CD4-positive, CD25-positive, alpha-beta regulatory T cell (primary cell): ENCODE measurements at regions not wholly inside any gene's neighbourhood (a gene's known extent, or its start where the extent isn't known, plus 50 kb on each side); places are given as distances from the start of the nearest gene placed in this dataset.

Source experiments
- ATAC-seq, 2 donors: fragments of 150-1000 bp; cut with Tn5 transposase; one replicate each; pipeline ENCODE4 v1.10.0; 2021; ENCODE audit warnings: low read depth in 2 of 2, moderate number of reproducible peaks in 2 of 2, moderate library complexity in 1 of 2
- DNase-seq, 3 donors: peaks; one replicate each; pipeline versions ENCODE4 v3.0.0 to v3.0.0-alpha.2; 2012 to 2022; ENCODE audit warnings: mixed read lengths in 1 of 3
- H3K27ac ChIP-seq: one replicate; pipeline ENCODE4 v1.7.0; 2013; ENCODE audit warnings: mild to moderate bottlenecking, low read length; ENCODE audit not compliant: insufficient read depth, poor library complexity, severe bottlenecking
- H3K27me3 ChIP-seq: one replicate; pipeline ENCODE4 v1.7.0; 2013; ENCODE audit warnings: low read length; ENCODE audit not compliant: control insufficient read depth, insufficient read depth
- H3K36me3 ChIP-seq: one replicate; pipeline ENCODE4 v1.7.0; 2013; ENCODE audit warnings: mild to moderate bottlenecking, low read length, moderate library complexity; ENCODE audit not compliant: control insufficient read depth, insufficient read depth
- H3K4me1 ChIP-seq: 2 replicates; pipeline ENCODE4 v1.7.0; 2013; ENCODE audit warnings: mild to moderate bottlenecking, low read length; ENCODE audit not compliant: insufficient read depth, control insufficient read depth, poor library complexity, severe bottlenecking
- H3K4me3 ChIP-seq: one replicate; pipeline ENCODE4 v1.7.0; 2013; ENCODE audit warnings: low read depth, mild to moderate bottlenecking, low read length, moderate library complexity
- H3K9me3 ChIP-seq, 2 experiments: 1 replicate in 1 of 2; 2 replicates in 1 of 2; pipeline ENCODE4 v1.7.0; 2013; ENCODE audit warnings: low read length in 2 of 2, mild to moderate bottlenecking in 1 of 2, moderate library complexity in 1 of 2; ENCODE audit not compliant: control insufficient read depth in 2 of 2
- H3K27ac Mint-ChIP-seq, 3 donors: one replicate each; pipeline ENCODE4 v1.8.0; 2020 to 2022; ENCODE audit warnings: mild to moderate bottlenecking in 3 of 3, mixed read lengths in 3 of 3, moderate library complexity in 2 of 3
- H3K27me3 Mint-ChIP-seq: one replicate; pipeline ENCODE4 v1.8.0; 2022; ENCODE audit warnings: mild to moderate bottlenecking, mixed read lengths
- H3K36me3 Mint-ChIP-seq: one replicate; pipeline ENCODE4 v1.8.0; 2020; ENCODE audit warnings: mixed read lengths
- H3K4me1 Mint-ChIP-seq, 4 donors: one replicate each; pipeline ENCODE4 v1.8.0; 2020 to 2022; ENCODE audit warnings: mixed read lengths in 4 of 4, mild to moderate bottlenecking in 1 of 4
- H3K4me3 Mint-ChIP-seq, 4 donors: one replicate each; pipeline ENCODE4 v1.8.0; 2020 to 2022; ENCODE audit warnings: mild to moderate bottlenecking in 4 of 4, mixed read lengths in 4 of 4, moderate library complexity in 3 of 4
- H3K9me3 Mint-ChIP-seq, 7 donors: one replicate each; pipeline ENCODE4 v1.8.0; 2020 to 2022; ENCODE audit warnings: mixed read lengths in 7 of 7, mild to moderate bottlenecking in 3 of 7, moderate library complexity in 2 of 7

- H3K4me1 ChIP-seq, result no peaks in the 10 kb centered on the region
- no peaks in the 10 kb centered on the region for H3K27me3 ChIP-seq
- H3K4me3 ChIP-seq, result no peak overlapping the region
- peaks cover 0 to 16% (median 4%) of the 10 kb centered on the region in 7 donors for H3K9me3 Mint-ChIP-seq
- no peak for DNase-seq
- no peak overlapping the region for H3K27ac ChIP-seq
- H3K27me3 Mint-ChIP-seq, result no peaks in the 10 kb centered on the region
- no peak overlapping the region for H3K4me3 Mint-ChIP-seq
- no peaks in the 10 kb centered on the region for H3K4me1 Mint-ChIP-seq
- ATAC-seq, result no peak
- H3K36me3 ChIP-seq, result no peaks in the 10 kb centered on the region
- peaks cover 4 to 5% of the 10 kb centered on the region in 2 experiments for H3K9me3 ChIP-seq
- no peaks in the 10 kb centered on the region for H3K36me3 Mint-ChIP-seq
- H3K27ac Mint-ChIP-seq, result no peak overlapping the region
These were observed 1271.7 kb upstream of the GBE1 start for GRCh38 chr3:83033133-83033532.

- H3K4me3 Mint-ChIP-seq, result no peak overlapping the region
- H3K27me3 Mint-ChIP-seq, result no peaks in the 10 kb centered on the region
- H3K36me3 Mint-ChIP-seq, result no peaks in the 10 kb centered on the region
- H3K9me3 Mint-ChIP-seq, result peaks cover 0 to 30% (median 7%) of the 10 kb centered on the region in 7 donors
- Histone ChIP-seq H3K4me1 (no peaks in the 10 kb centered on the region), H3K9me3 (peaks cover 0 to 2% of the 10 kb centered on the region in 2 experiments), H3K4me3 (no peak overlapping the region), H3K27me3 (no peaks in the 10 kb centered on the region), H3K27ac (no peak overlapping the region), H3K36me3 (no peaks in the 10 kb centered on the region)
- H3K27ac Mint-ChIP-seq, result no peak overlapping the region
- H3K4me1 Mint-ChIP-seq, result no peaks in the 10 kb centered on the region
- DNase-seq, result no peak
- no peak for ATAC-seq
These were observed 1261.6 kb upstream of the GBE1 start for GRCh38 chr3:83023086-83023485.

GRCh38 chr3:83011481-83011880 lies 1250.0 kb upstream of the GBE1 start:
- Histone ChIP-seq H3K27ac (no peak overlapping the region), H3K9me3 (no peaks in the 10 kb centered on the region), H3K36me3 (no peaks in the 10 kb centered on the region), H3K4me3 (no peak overlapping the region), H3K27me3 (no peaks in the 10 kb centered on the region), H3K4me1 (no peaks in the 10 kb centered on the region)
- Mint-ChIP-seq H3K36me3 (no peaks in the 10 kb centered on the region), H3K27ac (no peak overlapping the region), H3K27me3 (no peaks in the 10 kb centered on the region), H3K4me1 (no peaks in the 10 kb centered on the region), H3K9me3 (peaks cover 0 to 22% (median 8%) of the 10 kb centered on the region in 7 donors), H3K4me3 (no peak overlapping the region)
- no peak for DNase-seq
- no peak for ATAC-seq

GRCh38 chr3:83003917-83004316 lies 1242.5 kb upstream of the GBE1 start:
- Histone ChIP-seq H3K27me3 (no peaks in the 10 kb centered on the region), H3K9me3 (no peaks in the 10 kb centered on the region), H3K36me3 (no peaks in the 10 kb centered on the region), H3K4me1 (no peaks in the 10 kb centered on the region), H3K27ac (no peak overlapping the region), H3K4me3 (no peak overlapping the region)
- Mint-ChIP-seq H3K4me1 (no peaks in the 10 kb centered on the region), H3K4me3 (no peak overlapping the region), H3K27ac (no peak overlapping the region), H3K27me3 (no peaks in the 10 kb centered on the region), H3K36me3 (no peaks in the 10 kb centered on the region), H3K9me3 (peaks cover 1 to 32% (median 6%) of the 10 kb centered on the region in 7 donors)
- DNase-seq, result no peak
- ATAC-seq, result no peak

GRCh38 chr3:83002869-83003445 lies 1241.5 kb upstream of the GBE1 start:
- no peak overlapping the region for H3K27ac Mint-ChIP-seq
- H3K9me3 Mint-ChIP-seq, result peaks cover 1 to 27% (median 7%) of the 10 kb centered on the region in 7 donors
- H3K4me3 ChIP-seq, result no peak overlapping the region
- no peaks in the 10 kb centered on the region for H3K9me3 ChIP-seq
- no peaks in the 10 kb centered on the region for H3K36me3 Mint-ChIP-seq
- H3K27ac ChIP-seq, result no peak overlapping the region
- H3K27me3 Mint-ChIP-seq, result no peaks in the 10 kb centered on the region
- no peaks in the 10 kb centered on the region for H3K36me3 ChIP-seq
- no peak overlapping the region for H3K4me3 Mint-ChIP-seq
- no peaks in the 10 kb centered on the region for H3K4me1 Mint-ChIP-seq
- DNase-seq, result no peak
- H3K27me3 ChIP-seq, result no peaks in the 10 kb centered on the region
- no peak for ATAC-seq
- H3K4me1 ChIP-seq, result no peaks in the 10 kb centered on the region

- Histone ChIP-seq H3K4me1 (no peaks in the 10 kb centered on the region), H3K4me3 (no peak overlapping the region), H3K27ac (no peak overlapping the region)
These were observed 1238.3 kb upstream of the GBE1 start for GRCh38 chr3:82999777-83000176.

GRCh38 chr3:82978368-82978767 lies 1216.9 kb upstream of the GBE1 start:
- H3K27me3 ChIP-seq, result no peaks in the 10 kb centered on the region
- Mint-ChIP-seq H3K4me3 (no peak overlapping the region), H3K4me1 (no peaks in the 10 kb centered on the region), H3K27me3 (no peaks in the 10 kb centered on the region), H3K27ac (no peak overlapping the region), H3K36me3 (no peaks in the 10 kb centered on the region), H3K9me3 (peaks cover 0 to 29% (median 13%) of the 10 kb centered on the region in 7 donors)
- DNase-seq (no peak), ATAC-seq (no peak)
- H3K36me3 ChIP-seq, result no peaks in the 10 kb centered on the region
- no peaks in the 10 kb centered on the region for H3K4me1 ChIP-seq
- H3K9me3 ChIP-seq, result peaks cover 0 to 2% of the 10 kb centered on the region in 2 experiments
- no peak overlapping the region for H3K27ac ChIP-seq
- H3K4me3 ChIP-seq, result no peak overlapping the region

More at GRCh38 chr3:82999777-83000176, 1238.3 kb upstream of the GBE1 start:
- H3K9me3 ChIP-seq, result peaks cover 0 to 7% of the 10 kb centered on the region in 2 experiments
- no peaks in the 10 kb centered on the region for H3K4me1 Mint-ChIP-seq
- no peaks in the 10 kb centered on the region for H3K27me3 Mint-ChIP-seq
- H3K9me3 Mint-ChIP-seq, result peaks cover 0 to 29% (median 10%) of the 10 kb centered on the region in 7 donors
- no peaks in the 10 kb centered on the region for H3K36me3 ChIP-seq
- H3K4me3 Mint-ChIP-seq, result no peak overlapping the region
- no peak for DNase-seq
- H3K27ac Mint-ChIP-seq, result no peak overlapping the region
- no peaks in the 10 kb centered on the region for H3K27me3 ChIP-seq
- no peak for ATAC-seq
- H3K36me3 Mint-ChIP-seq, result no peaks in the 10 kb centered on the region

GRCh38 chr3:82977871-82978270 lies 1216.4 kb upstream of the GBE1 start:
- Mint-ChIP-seq H3K36me3 (no peaks in the 10 kb centered on the region), H3K27me3 (no peaks in the 10 kb centered on the region), H3K9me3 (peaks cover 0 to 26% (median 13%) of the 10 kb centered on the region in 7 donors), H3K4me3 (no peak overlapping the region), H3K27ac (no peak overlapping the region), H3K4me1 (no peaks in the 10 kb centered on the region)
- Histone ChIP-seq H3K36me3 (no peaks in the 10 kb centered on the region), H3K4me3 (no peak overlapping the region), H3K9me3 (peaks cover 0 to 2% of the 10 kb centered on the region in 2 experiments), H3K27ac (no peak overlapping the region), H3K4me1 (no peaks in the 10 kb centered on the region), H3K27me3 (no peaks in the 10 kb centered on the region)
- ATAC-seq (no peak), DNase-seq (no peak)
